Stimulated activated CD4-positive, alpha-beta T cell treated with anti-CD3 and anti-CD28 coated beads, Interleukin-2, amount 100 ng/mL, for 24 hours (primary cell): ENCODE measurements at regions not wholly inside any gene's neighbourhood (a gene's known extent, or its start where the extent isn't known, plus 50 kb on each side); places are given as distances from the start of the nearest gene placed in this dataset.

Source experiments
- DNase-seq, 2 donors: peaks; one replicate each; pipeline ENCODE4 v3.0.0-alpha.2; 2020

- no peak for DNase-seq
These were observed 110.9 kb upstream of the B3GAT1 start for GRCh38 chr11:134522782-134523570.

GRCh38 chr11:134521452-134522289, 109.6 kb upstream of the B3GAT1 start:
- DNase-seq: no peak

- no peak for DNase-seq
These were observed 109.0 kb upstream of the B3GAT1 start for GRCh38 chr11:134521001-134521400.

GRCh38 chr11:134519788-134520187, 107.7 kb upstream of the B3GAT1 start:
- no peak for DNase-seq

GRCh38 chr11:134519390-134519750, 107.3 kb upstream of the B3GAT1 start:
- no peak for DNase-seq

- no peak for DNase-seq
These were observed 106.8 kb upstream of the B3GAT1 start for GRCh38 chr11:134518616-134519389.

GRCh38 chr11:134517621-134518293, 105.7 kb upstream of the B3GAT1 start:
- no peak for DNase-seq

GRCh38 chr11:134517115-134517514, 105.1 kb upstream of the B3GAT1 start:
- no peak for DNase-seq

GRCh38 chr11:134516529-134516928, 104.5 kb upstream of the B3GAT1 start:
- no peak for DNase-seq

- DNase-seq: no peak
These were observed 103.3 kb upstream of the B3GAT1 start for GRCh38 chr11:134515081-134515960.

- no peak for DNase-seq
These were observed 102.4 kb upstream of the B3GAT1 start for GRCh38 chr11:134514354-134514951.

- DNase-seq: no peak
These were observed 101.6 kb upstream of the B3GAT1 start for GRCh38 chr11:134513585-134514120.

GRCh38 chr11:134512571-134513538, 100.8 kb upstream of the B3GAT1 start:
- DNase-seq: no peak

GRCh38 chr11:134512061-134512460, 100.0 kb upstream of the B3GAT1 start:
- DNase-seq: no peak

- no peak for DNase-seq
These were observed 99.2 kb upstream of the B3GAT1 start for GRCh38 chr11:134511255-134511654.

GRCh38 chr11:134510233-134511040, 98.4 kb upstream of the B3GAT1 start:
- no peak for DNase-seq

- DNase-seq: no peak
These were observed 97.6 kb upstream of the B3GAT1 start for GRCh38 chr11:134509381-134510232.
